Skin epidermis (tissue), 12 donors: ENCODE measurements at regions not wholly inside any gene's neighbourhood (a gene's known extent, or its start where the extent isn't known, plus 50 kb on each side); places are given as distances from the start of the nearest gene placed in this dataset.

Experiments
- H3K27ac ChIP-seq, 21 experiments: fragments of 200-600 bp; sonication (generic) in 11 of 21; one replicate each; pipeline ENCODE4 v1.5.0; 2020; ENCODE audit warnings: mild to moderate bottlenecking in 3 of 21, inconsistent platforms in 2 of 21, moderate library complexity in 2 of 21
- H3K4me3 ChIP-seq, 7 experiments: fragments of 200-600 bp; sonication (generic) in 2 of 7; one replicate each; pipeline ENCODE4 v1.5.0; 2020; ENCODE audit warnings: inconsistent platforms in 2 of 7, mild to moderate bottlenecking in 2 of 7, moderate library complexity in 1 of 7

GRCh38 chr6:164167873-164168405 is 753.4 kb downstream of the QKI start:
- Histone ChIP-seq H3K27ac (no peak overlapping the region), H3K4me3 (no peak overlapping the region)

- H3K27ac ChIP-seq, result no peak overlapping the region
- no peak overlapping the region for H3K4me3 ChIP-seq
Measured at GRCh38 chr6:164166996-164167395, 752.5 kb downstream of the QKI start.

- Histone ChIP-seq H3K4me3 (no peak overlapping the region), H3K27ac (no peak overlapping the region)
Measured at GRCh38 chr6:164166515-164166914, 752.0 kb downstream of the QKI start.

GRCh38 chr6:164164876-164165275 is 750.4 kb downstream of the QKI start:
- Histone ChIP-seq H3K4me3 (no peak overlapping the region), H3K27ac (no peak overlapping the region)

- Histone ChIP-seq H3K4me3 (no peak overlapping the region), H3K27ac (no peak overlapping the region)
Measured at GRCh38 chr6:164163239-164163638, 748.7 kb downstream of the QKI start.

- H3K4me3 ChIP-seq, result no peak overlapping the region
- no peak overlapping the region for H3K27ac ChIP-seq
Measured at GRCh38 chr6:164159061-164159460, 744.5 kb downstream of the QKI start.

- H3K27ac ChIP-seq, result no peak overlapping the region
- H3K4me3 ChIP-seq, result no peak overlapping the region
Measured at GRCh38 chr6:164154588-164154987, 740.1 kb downstream of the QKI start.

- H3K27ac ChIP-seq, result no peak overlapping the region
- H3K4me3 ChIP-seq, result no peak overlapping the region
Measured at GRCh38 chr6:164152611-164153010, 738.1 kb downstream of the QKI start.

GRCh38 chr6:164151161-164152120 is 736.9 kb downstream of the QKI start:
- Histone ChIP-seq H3K27ac (no peak overlapping the region), H3K4me3 (no peak overlapping the region)

GRCh38 chr6:164150232-164150631 is 735.7 kb downstream of the QKI start:
- no peak overlapping the region for H3K4me3 ChIP-seq
- H3K27ac ChIP-seq, result no peak overlapping the region

- no peak overlapping the region for H3K27ac ChIP-seq
- no peak overlapping the region for H3K4me3 ChIP-seq
Measured at GRCh38 chr6:164148788-164149187, 734.3 kb downstream of the QKI start.

GRCh38 chr6:164144316-164144715 is 729.8 kb downstream of the QKI start:
- no peak overlapping the region for H3K4me3 ChIP-seq
- no peak overlapping the region for H3K27ac ChIP-seq

GRCh38 chr6:164142322-164142721 is 727.8 kb downstream of the QKI start:
- Histone ChIP-seq H3K4me3 (no peak overlapping the region), H3K27ac (no peak overlapping the region)

- Histone ChIP-seq H3K4me3 (no peak overlapping the region), H3K27ac (no peak overlapping the region)
Measured at GRCh38 chr6:164135511-164136132, 721.1 kb downstream of the QKI start.

GRCh38 chr6:164133095-164133494 is 718.6 kb downstream of the QKI start:
- no peak overlapping the region for H3K4me3 ChIP-seq
- no peak overlapping the region for H3K27ac ChIP-seq

GRCh38 chr6:164130585-164130984 is 716.1 kb downstream of the QKI start:
- Histone ChIP-seq H3K27ac (no peak overlapping the region), H3K4me3 (no peak overlapping the region)

GRCh38 chr6:164130151-164130550 is 715.6 kb downstream of the QKI start:
- Histone ChIP-seq H3K4me3 (no peak overlapping the region), H3K27ac (no peak overlapping the region)

GRCh38 chr6:164129218-164129617 is 714.7 kb downstream of the QKI start:
- Histone ChIP-seq H3K27ac (no peak overlapping the region), H3K4me3 (no peak overlapping the region)

GRCh38 chr6:164128101-164128500 is 713.6 kb downstream of the QKI start:
- H3K27ac ChIP-seq, result no peak overlapping the region

GRCh38 chr6:164124986-164125385 is 710.5 kb downstream of the QKI start:
- no peak overlapping the region for H3K4me3 ChIP-seq
- no peak overlapping the region for H3K27ac ChIP-seq

More at GRCh38 chr6:164128101-164128500, 713.6 kb downstream of the QKI start:
- no peak overlapping the region for H3K4me3 ChIP-seq

- H3K4me3 ChIP-seq, result no peak overlapping the region
- no peak overlapping the region for H3K27ac ChIP-seq
Measured at GRCh38 chr6:164124473-164124872, 710.0 kb downstream of the QKI start.
